Stimulated activated CD4-positive, alpha-beta T cell treated with anti-CD3 and anti-CD28 coated beads, Interleukin-1b, Interleukin-23, amount 100 ng/mL, for 1 hour (primary cell): ENCODE measurements at regions not wholly inside any gene's neighbourhood (a gene's known extent, or its start where the extent isn't known, plus 50 kb on each side); places are given as distances from the start of the nearest gene placed in this dataset.

Experiments used
- DNase-seq, 2 donors: peaks; one replicate each; pipeline ENCODE4 v3.0.0-alpha.2; 2020; ENCODE audit warnings: low read depth in 2 of 2

DNA sequence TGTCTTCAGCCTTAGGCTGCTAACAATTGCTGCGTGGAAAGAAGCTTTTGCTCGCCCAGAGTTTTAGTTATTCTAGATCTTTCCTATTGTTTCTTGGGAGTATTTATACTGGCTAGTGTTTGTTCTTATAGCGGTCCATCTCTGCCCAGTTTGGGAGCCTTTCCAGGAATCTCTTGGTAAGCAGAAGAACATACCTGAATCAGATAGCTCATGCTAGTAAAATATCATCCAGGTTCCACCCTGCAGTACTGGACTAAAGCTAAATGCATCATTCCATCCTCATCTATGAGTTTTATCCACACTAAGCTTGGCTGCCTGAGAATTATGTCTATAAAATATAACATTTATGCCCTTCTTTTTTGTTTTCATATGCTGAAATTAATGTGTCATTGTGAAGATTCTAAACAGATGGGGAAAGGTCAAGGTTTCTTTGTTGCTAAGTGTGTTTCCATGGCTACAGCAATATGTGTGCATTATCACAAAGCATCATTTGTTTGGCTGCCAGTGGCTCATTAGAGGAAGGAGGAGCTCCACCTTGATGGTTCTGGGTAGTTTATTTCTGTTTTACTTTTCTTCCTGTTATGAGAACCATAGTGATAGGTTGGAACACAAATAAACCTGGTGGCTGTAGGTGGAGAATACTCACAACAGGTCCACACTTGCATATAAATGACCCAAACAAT is 182.8 kb downstream of the PIK3C3 start:
- no peak for DNase-seq

DNA sequence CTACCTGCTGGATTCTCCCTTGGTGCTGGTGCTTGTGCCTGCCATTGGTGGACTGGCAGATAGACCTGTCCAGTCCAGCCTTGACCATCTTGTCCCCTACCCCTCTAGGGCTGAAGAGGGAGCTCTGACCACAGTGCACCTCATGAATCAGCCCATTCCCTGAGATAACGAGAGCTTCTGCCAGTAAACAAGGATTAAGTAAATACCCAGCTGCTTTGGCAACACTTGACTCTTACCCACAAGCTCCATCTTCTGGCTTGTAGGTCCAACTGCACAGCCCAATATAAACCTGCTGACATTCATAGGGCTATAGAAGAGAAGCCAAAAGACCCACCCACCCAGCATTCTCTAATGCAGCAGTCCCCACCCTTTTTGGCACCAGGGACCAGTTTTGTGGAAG is 186.4 kb downstream of the PIK3C3 start:
- no peak for DNase-seq

DNA sequence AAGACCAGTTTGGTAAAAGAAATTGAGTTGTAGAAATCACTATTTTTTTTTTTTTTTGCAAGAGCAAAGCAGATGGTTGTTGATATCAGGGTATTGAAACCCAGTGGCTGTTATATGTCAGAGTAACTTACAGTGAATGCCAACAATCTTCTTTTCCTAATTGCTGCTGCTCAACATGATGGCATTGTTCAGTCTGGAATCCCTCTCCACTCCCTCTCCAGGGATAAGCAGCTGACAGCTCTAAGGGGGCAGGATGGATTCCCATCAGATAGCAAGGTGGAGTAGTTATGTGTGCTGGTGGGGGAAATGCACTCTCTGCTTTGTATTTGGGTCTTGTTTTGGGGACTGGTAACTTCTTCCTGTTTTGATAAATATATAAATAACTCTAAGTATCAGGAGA is 200.0 kb downstream of the PIK3C3 start:
- DNase-seq: no peak

DNA sequence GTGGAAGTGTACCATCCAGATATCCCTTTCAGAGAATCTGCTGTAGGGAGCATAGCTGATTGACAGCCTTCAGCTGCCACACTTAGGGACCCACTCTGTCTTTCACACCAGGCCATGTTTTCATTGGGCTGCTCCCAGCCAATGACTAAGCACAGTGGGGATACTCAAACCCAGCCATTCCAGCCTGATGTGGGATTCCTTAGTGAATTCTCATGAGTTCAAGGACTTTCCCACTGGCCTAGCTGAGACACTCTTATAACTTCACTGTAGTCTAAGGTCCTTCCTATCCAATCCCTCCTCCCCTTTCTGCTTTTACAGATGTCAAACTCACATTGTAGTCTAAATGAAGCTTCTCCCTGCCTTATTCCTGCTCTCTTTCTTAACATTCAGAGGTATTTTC is 201.2 kb downstream of the PIK3C3 start:
- no peak for DNase-seq

DNA sequence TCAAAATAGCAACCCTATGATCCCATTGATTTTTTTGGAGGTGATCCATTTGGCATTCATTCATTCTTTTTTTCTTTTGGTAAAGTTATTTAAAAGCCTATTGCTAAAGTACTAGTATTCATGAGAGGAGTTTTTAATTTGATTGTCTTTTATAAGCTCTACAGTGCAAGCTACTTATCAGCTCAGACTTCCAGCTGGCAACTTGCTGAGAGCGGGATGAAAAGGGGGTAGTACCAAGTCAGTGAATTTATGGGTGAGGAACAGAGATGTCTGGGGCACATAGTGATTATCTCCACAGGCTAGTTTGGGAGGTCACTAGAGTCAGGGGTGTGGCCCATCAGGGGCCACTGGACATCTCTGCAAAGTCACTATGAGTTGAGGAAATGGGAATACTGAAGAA is 202.4 kb downstream of the PIK3C3 start:
- no peak for DNase-seq

DNA sequence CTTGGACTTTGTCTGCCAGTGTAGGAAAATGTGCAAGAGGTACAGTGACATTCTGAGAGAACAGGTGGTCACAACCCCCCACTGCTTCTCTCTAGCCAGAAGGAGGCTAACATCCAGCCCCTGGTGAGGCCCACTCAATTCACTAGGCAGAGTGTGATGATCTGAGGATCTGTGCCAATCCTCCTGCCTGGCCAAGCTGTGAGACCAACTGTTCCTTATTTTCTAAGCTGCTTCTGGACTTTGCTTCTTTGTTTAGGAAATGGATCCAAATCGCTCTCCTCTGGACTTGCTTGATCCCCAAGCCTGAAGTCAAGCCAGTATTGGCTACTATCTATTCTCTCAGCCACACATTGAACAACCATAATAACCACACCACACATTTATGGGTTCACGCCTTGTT is 202.8 kb downstream of the PIK3C3 start:
- no peak for DNase-seq

DNA sequence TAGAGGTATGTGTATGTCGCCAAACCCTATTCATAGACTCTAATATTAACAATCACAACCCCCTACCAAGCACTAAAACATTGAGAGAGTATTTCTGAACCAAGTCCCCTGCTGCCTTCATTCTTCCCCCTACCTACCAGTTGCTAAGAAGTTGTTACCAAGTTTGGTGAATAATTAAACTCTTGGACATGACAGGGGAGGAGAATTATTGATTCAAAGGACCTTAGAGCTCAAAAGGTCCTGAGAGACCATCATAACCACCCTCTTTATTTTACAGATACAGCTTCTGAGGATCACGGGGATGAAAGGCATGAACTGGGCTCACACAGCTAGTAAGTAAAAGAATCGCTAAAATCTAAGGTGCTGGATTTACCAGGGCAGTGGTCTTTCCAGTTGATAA is 204.1 kb downstream of the PIK3C3 start:
- no peak for DNase-seq

DNA sequence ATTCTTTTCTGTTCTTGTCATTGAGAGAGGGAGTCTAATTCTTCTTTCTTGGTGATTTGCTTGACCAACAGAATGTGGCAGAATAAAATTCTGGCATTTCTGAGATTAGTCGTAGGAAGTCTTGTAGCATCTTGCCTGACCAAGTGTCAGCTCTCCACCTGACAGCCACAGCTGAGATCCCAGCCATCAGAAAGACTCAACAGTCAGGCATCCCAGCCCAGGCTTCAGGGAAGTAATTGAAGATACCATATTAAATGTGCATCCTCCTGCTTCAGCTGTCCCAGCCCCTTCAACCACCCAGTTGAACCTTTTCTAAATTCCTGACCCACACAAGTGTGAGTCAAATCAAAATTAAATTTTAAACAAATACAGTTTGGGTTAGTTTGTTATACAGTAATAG is 208.3 kb downstream of the PIK3C3 start:
- DNase-seq: no peak

DNA sequence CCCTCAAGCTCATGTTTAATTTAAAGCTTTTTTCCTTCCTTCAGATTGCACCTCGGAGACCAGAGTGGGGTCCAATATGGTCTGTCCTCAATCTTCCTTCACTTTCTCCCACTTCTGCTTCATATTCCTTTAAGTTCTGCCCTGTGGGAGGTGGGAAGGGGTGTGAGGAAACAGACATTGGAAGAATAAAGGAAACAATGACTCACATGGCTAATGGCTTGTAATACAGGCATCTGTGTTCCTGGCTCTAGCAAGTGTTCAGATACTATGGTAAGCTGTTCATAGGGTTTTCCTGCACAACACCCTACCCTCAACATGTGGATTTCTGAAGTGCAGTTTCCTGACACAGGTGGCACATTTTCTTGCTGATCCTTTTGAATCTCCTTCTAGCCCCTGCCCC is 209.5 kb downstream of the PIK3C3 start:
- no peak for DNase-seq

DNA sequence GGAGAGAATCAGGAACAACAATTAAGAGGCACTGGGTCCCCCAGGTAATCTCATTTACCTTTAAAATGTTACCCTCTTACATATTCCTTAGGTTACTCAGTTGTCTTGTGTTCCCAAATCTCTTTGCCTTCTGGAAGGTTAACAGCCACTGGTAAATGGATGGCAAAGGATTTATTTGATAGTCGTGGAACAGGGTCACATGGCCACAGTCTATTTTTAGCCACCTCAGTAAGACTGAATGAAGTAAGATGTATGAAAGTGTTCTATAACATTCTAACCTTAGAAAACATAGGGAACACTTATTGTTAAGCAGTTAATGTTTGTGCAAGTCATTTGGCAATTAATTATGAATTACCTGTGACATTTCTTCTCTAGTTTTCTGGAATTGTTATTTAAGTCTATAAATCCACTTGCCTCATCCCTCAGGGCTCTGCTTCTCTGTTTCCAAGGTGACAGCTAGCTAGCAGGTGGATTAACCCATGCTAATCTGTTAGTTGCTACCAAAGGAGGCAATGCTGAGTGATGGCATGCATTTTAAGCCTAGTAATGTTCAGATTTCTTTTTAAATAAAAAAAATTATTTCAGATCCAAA is 211.0 kb downstream of the PIK3C3 start:
- DNase-seq: no peak

DNA sequence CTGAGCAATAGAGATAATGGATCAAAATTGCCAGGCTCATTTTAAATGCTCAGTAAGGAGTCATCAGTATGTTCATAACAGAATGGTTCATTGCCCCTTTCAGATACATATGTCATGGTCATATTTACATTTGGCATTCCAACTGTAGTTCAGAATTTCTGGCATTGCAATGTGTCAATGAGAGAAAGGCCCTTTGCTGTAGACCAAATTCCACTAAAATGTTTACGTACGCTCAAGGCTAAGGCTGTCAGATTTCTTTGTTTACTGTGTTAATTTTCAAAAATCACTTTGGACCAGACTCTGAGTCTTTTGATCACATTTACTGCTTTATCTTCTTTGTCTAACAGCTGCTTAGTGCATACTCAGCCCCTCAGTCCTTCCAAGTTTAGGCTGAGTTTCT is 213.5 kb downstream of the PIK3C3 start:
- DNase-seq: no peak

DNA sequence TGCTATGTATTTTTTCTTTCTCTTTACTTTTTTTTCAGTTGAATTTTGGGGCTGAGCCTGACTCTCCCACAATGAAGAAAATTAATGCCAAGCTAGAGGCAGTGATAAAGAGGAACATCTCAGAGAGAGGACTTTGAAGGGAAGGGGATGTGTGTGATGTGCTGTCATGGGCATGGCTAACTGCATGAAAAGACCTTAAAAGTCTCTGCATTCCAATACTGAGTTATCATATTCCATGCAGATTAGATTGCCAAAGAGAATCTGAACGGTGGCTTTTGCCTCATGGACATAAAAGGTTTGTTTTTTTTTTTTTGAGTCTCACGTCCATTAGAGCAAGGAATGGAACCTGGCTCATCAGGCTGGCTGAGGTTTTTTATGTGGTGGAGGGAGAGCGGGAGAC is 213.9 kb downstream of the PIK3C3 start:
- no peak for DNase-seq

DNA sequence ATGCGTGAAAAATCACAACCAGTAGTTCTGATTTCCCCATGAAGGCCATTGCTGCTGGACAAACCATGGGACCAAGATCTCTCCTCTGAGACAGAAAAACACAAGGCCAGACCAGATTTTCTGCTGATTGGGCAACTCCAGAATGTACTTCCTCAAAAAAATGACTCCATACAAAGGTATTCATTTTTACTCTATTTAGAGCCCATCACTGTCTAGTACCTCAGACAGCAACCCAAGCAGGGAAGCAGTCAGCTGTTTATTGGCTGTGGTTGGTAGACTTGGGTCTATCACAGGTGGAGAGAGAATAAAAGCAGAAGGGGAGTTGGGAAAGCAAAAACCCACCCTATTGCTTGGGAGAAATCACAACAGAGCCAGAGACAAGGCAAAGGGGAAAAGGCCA is 219.9 kb downstream of the PIK3C3 start:
- no peak for DNase-seq

DNA sequence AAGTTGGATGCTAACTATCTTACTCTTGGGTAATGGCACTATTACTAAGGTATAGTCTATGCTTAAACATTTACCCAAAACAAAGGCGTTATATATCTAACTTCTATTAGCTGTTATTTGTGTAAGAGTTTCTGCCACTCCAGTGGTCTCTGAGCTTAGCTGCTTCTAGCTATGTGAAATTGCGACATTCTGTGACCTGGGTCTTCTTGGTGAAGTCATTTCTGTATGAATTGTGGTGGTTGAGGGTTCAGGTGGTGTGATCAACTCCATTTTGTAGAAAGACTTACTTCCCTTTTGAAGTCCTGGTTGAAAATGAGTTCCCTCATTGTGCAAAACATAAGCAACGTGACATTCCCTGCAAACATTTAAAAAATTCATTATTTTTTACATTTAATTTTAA is 221.6 kb downstream of the PIK3C3 start:
- DNase-seq: no peak

DNA sequence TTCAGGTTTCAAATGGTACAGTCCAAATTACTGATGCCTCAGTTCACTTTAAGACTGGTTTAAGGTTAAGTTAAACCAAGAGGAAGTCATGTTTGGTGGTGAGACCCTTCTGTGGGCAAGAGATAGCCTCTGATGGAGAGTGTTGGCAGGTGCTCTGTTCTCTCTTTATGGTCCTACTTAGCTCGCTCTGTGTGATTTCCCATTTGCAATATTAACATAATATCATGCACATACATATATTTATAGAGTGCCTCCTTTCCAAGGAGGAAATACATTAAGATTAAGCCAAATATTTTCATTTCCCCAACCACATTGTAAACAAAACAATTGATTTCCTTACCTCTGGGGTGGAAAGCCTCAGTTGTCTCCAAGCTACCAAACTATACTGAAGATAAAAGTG is 222.4 kb downstream of the PIK3C3 start:
- DNase-seq: no peak

DNA sequence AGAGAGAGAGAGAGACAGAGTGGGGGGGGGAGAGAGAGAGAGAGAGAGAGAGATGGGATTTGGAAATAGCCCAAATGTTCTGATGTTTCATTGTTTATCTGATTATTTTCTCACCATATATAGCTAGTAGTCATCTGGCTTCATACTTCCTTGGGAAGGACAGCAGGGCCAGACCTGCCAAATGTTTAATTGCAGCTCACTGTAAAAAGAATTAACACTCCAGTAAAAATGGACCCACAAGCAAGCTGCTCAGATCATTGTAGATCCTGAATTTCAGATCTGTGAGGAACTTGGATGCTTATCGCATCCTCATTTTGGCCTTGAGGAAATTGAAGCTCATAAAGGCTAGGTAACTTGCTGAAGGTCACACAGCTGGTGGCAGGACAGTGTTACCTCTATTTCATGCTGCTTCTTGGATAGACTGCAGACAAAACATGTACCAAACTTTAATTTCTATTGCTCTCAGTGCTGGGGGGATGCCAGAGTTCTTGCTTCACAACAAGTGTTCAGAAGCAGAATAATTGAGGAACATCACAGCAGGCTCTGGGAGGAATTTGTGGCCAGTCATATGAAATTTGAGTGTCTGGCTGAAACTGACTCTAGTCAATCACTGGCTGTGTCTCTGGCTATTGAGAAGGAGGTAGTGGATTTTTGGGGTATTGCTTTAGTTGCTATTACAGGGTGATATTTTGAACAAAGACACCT is 223.5 kb downstream of the PIK3C3 start:
- DNase-seq: no peak

DNA sequence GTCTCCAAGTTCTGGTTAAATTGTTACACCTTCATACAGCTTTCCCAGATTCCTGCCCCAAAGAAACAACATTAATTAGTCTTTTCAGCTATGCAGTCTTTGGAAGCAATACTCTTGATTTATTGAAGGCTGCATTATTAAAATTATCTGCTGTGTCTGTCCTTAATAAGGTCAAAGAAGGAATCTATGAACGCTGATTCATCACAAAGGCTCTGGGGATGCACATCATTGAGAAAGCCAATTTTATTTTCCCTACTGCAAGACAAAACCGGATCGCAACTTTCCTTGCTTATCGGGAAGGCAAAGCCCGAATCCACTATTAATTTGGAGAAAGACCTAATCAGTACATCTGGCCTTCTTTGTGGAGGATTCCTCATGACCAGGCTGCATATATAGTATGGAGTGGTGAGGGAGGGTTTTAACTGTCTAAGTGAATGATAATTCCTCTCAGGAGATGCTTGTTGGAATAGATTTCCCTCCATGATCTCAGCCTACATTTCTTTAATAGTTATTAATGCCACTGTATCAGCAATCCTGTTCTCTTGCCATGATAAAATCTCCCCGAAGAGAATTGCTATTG is 224.6 kb downstream of the PIK3C3 start:
- no peak for DNase-seq

DNA sequence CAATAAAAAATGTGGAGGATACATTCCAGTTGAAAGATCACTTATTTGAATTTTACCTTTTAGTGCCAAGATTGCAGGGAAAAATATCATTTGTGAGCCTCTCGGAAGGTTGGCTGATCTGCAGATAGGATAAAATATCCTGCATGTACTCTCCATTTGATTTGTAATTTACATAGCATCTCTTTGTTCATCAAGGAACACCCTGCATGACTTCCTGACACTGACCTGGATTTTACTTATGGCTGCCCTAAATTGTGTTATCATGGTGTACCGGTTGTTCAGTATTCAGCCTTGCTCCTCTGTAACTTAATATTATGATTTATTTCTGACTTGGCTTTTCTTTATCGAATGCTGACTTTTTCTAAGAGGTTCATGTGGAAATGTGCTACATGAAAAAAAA is 226.4 kb downstream of the PIK3C3 start:
- no peak for DNase-seq

DNA sequence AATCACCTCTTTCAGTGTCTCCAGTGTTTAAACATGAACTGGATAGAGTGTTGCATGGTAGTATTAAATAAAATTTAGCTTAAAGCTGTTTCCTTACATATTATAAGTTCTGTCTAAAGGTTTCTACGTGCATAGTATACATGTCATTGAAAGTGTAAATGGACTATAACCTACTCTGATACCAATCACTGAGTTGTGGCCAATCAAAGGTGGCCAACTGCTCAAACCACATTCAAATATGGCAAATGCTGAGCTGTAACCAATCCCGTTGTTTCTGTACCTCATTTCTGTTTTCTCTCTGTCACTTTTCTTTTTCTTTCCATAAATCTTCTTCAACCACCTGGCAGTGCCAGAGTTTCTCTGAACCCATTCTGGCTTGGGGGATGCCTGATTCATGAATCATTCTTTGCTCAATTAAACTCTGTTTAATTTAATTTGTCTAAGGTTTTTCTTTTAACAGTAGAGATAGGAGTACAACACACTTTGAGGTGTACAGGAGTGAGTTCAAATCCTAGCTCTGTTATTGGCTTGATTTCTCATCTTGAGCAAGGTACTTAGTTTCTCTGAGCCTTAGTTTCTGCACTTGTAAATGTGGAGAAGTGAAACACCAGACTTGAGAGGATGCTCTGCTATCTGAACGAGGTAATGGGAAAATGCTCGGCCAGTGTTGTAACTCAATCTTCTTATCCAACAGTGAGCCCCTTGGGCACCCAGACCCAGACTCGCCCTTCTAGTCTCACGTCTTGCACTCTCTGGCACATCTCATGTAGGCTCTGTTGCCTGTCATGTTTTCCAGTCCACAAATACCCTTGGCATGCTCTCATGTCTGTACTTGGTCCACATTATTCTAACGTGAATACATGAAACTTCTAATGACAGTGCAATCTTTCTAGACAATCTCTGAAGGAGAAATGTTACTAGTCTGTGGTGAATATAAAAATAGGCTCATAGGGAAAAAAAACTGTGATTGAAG is 228.0 kb downstream of the PIK3C3 start:
- no peak for DNase-seq

DNA sequence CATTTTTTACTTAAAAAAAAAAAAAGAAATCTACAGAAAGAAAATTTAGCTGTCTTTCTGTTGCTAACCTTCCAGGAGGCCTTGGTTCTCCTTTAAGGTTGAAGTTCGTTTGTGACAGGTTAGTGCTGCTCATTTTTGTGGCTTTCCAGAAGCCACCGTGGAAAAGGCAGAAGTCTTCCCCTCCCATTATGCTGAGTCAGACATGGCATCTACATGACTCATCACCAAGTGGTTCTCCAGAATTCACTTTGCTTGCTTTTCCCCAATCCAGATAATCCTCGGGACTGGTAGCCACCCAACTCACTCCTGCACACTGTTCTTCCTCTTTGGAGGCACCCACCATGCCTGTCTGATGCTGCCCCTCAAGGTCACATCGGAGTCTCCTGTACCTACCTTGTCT is 228.7 kb downstream of the PIK3C3 start:
- DNase-seq: no peak

DNA sequence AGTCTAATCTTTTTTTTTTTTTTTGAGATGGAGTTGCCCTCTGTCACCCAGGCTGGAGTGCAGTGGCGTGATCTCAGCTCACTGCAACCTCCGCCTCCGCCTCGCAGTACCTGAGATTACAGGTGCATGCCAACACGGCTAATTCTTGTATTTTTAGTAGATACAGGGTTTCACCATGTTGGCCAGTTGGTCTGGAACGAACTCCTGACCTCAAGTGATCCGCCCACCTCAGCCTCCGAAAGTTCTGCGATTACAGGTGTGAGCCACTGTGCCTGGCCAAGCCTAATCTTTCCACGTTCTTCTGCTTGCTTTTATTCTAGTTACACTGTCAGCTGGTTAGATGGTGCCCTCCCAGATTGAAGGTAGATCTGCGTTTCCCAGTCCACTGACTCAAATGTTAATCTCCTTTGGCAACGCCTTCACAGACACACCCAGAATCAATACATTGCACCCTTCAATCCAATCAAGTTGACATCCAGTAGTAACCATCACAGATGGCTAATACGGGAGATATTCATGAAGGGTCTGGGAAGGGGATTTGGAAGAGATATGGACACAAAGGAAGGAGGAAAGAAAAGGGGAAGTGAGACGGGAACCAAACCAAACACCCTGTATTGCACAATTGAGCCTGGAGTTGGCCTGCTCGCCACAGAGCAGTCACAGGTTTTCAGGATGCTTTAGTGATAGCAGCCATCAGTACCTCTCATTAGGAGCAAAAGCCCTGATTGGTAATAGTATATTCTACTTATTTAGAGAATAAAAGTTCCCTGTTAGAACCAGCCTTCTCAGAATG is 229.8 kb downstream of the PIK3C3 start:
- no peak for DNase-seq
